ENCODE measurements at regions not wholly inside any gene's neighbourhood (a gene's known extent, or its start where the extent isn't known, plus 50 kb on each side); places are given as distances from the start of the nearest gene placed in this dataset.

DNA sequence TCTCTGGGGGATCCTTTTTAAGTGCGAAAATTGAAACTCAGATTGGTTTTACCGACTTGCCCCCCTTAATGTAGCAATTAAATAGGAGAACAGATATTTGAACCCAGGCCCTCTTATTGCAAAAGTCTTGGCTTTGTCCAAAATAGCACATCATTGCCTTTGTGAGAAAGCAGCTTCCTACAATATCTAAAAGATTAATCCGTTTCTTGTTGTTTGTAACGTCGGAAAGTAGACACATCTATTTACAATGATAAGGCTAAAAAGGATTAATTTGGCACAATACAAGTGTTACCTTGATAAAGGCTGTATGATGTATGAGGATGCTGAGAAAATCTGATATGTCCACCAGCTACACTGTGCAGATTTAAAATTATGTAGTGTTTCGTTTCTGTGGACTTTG is 108.7 kb upstream of the SLC10A2 start:
- no peak for DNase-seq (ENCODE audit: low read depth, low spot score)

DNA sequence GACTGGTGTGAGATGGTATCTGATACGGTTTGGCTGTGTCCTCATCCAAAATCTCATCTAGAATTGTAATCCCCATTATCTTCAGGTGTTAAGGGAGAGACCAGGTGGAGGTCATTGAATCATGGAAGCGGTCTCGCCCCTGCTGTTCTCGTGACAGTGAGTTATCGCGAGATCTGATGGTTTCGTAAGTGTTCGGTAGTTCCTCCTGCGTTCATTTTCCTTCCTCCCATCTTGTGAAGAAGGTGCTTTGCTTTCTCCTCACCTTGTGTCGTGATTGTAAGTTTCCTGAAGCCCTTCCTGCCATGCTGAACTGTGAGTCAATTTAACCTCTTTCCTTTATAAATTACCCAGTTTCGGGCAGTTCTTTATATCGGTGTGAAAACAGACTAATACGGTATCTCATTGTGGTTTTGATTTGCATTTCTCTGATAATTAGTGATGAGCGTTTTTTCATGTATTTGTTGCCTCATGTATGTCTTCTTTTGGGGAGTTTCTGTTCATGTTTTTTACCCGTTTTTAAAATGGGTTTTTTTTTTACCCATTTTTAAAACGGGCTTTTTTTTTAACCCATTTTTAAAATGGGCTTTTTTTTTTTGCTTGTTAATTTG is 102.8 kb upstream of the SLC10A2 start:
- no peak for DNase-seq (ENCODE audit: low read depth, low spot score)

DNA sequence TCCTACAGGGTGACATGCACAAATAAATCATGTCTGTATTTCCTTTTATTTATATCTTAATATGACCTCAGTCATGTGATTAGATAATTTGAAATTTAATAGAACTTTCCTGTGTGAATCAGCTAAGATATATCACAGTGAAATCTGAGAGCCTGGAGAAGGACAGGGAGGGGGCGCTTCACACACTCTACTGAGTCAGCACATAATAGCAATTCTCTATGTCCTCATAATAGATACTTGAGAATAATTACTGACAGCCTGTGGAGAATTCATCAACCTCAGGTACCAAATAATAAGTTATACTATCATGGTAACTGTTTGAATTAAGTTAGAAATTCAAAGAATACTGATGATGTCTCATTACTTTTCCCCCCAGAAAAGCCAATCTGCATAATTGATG is 98.0 kb upstream of the SLC10A2 start:
- no peak for DNase-seq (ENCODE audit: low read depth, low spot score)

DNA sequence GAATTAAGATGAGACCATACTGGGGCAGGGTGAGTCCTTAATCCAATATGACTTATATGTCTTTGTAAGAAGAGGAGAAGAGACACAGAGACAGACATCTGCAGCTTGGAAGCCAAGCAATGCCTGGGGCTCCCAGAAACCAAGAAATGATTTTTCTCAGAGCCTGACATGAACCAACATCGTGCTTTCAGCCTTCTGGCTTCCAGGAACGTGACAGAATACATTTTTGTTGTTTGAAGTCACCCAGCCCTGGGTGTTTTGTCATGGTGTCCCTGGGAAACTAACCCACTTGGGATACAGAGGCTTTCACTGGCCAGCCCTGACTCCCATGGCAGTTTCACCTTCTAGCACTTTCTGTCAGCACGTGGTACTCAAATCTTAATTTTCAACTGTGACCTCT is 95.3 kb upstream of the SLC10A2 start:
- no peak for DNase-seq (ENCODE audit: low read depth, low spot score)

DNA sequence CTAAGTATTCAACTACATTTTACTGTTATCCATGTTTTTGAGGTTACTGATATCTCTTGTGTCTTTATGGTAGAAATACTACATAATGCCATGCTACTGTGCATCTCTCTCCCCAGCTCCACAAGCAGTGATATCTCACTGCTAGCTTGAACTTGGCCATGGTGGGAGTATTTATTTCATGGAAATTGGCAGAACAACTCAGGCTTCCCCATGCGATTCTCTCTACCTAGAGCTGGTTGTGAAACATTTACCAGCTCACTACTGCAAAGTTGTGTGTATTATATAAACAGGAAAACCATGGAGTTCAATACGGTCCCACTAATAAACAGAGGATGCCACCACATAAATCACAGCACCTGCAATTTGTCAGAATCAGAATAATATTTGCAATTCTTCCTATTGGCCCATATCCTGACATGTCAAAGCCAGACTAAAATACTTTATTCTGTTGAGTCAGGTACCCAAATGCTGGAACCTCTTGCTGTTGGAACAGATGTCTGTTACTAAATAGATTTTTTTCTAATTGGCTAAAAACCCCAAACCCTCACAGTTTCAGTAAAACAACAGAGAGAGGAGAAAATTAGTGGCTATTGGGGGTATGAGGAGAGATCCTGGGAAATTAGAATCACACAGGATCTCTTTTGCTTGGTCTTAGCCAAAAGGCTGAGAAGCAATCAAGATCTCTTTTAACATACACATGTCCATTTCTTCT is 91.4 kb upstream of the SLC10A2 start:
- DNase-seq (ENCODE audit: low read depth, low spot score) = no peak

DNA sequence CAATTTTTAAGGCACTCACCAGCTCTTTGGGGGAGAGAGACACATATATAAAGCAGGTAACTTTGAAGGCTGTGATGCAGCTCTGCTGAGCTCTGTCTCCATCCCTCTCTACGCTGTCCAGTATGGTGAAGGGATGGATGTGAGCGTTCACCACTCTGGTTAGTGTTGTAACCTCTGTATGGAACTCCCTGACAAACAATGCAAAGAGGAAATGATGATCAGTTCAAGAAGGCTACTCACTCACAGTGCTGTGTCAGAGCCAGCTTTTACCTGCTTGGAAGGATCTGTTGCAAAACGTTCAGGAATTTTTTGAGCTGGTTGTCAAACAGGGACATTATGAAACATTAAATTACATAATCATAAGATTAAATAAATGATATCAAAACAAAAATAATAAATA is 90.8 kb upstream of the SLC10A2 start:
- no peak for DNase-seq (ENCODE audit: low read depth, low spot score)

DNA sequence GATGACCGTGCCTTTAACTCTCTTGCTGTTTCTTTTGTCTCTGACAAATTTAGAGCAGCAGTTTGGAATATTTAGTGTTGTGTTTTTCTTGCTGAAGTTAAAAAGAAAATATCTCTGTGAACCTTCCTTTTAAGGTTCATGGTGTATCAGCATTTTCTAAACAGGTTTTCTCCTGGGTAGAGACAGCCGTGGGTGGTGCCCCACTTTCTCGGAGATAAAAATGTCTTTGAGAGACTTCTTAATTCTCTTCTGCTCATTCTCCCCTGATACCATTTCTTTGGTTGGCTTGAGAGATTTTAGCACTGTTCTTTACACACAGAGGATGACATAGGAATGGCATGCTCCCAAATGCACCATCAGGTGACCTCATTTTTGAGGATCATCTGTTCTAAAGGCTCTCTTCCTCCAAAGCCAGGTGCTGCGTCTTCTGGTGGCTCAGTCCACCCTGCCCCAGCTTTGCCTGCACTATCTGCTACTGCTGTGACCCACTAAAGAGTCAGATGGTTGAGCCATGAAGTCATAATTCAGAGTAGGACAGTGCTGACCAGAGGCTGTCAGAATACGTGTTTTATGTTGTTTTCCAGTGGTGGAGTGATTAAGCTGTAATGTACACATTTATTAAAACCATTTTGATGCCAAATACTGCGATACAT is 90.3 kb upstream of the SLC10A2 start:
- no peak for DNase-seq (ENCODE audit: low read depth, low spot score)

DNA sequence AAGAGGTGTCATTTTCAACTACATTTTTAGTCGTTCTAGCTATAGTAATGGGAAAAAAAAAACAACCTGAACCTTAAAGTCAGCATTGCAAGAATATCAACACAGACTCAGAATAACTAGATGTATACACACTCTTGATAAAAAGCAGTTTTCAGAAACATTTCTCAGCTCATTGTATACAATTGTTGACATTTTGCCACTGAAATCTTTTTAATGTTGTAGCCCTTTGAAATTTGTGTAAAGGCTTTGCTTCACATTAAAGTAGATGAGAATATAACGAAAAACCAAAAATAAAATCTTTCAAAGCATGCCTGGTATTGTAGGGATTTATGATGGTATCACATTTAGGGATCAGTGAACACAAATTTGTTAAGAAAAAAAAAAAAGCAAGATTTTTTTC is 87.2 kb upstream of the SLC10A2 start:
- DNase-seq (ENCODE audit: low read depth, low spot score) = no peak

DNA sequence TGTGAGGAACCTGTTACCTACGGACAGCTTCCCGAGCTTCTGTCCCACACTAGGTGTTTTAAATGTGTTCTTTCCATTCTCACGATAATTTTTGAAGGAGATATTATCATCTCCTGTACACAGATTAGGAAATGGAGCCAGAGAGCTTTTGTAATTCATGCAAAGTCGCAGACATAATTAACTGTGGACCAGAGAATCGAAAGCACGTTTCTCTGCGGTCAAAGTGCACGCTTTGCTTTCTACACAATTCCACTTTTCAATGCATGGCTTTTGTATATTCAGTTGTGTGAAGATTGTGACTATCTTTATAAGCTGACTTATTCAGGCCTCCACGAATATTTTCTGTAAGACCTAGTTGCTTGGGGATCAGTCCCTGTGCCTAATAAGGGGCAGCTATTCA is 81.7 kb upstream of the SLC10A2 start:
- DNase-seq (ENCODE audit: low read depth, low spot score) = no peak

DNA sequence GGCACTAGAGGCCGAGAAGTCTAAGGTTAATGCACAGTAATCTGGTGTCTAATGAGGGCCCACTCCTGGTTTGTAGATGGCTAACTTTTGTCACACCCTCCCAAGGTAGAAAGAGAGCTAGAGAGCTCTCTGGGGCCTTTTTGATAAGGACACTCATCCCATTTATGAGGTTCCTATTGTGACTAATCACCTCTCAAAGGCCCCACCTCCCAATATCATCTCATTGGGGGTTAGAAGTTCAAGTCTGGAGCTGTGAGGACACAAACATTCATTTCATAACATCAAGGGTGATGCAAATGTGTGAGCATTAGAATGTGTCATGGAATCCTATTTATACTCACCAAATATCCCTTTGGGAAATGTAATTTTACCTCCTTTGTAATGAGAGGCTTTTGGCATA is 79.2 kb upstream of the SLC10A2 start:
- DNase-seq (ENCODE audit: low read depth, low spot score) = no peak

DNA sequence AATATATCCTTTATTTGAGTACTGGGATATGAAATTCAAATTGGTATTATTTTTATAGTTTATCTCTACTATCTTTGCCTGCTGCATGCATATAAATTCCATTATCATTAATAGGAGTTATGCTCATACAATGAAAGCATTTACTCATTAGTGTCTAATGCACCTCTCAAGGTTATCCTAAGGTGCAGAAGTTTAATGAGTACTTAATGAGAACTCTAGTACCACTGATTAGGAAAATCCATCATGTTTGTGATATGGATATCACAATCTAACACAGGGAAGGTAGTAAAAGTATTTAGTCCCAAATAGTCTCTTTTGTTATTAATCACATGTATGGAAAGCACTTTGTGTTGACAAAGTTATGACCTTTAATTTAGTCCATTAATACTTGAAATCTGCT is 77.2 kb upstream of the SLC10A2 start:
- no peak for DNase-seq (ENCODE audit: low read depth, low spot score)

DNA sequence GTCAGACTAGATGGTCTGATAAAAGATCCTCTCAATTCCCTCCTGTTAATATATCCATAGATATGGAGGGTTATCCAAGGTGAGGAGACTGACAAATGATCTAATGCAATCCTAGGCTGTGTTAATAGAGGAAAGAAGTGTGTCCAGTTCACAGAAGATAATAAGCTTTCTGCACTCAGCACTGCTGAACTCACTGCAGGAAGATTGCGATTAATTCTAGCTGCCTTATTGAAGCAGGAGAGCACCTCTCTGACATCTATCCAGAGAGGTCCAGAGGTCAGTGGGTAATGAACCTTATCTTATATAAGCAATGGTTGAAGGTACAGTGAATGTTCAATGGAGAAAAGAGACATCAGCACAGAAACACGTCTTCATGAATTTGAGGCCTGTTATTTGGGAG is 75.9 kb upstream of the SLC10A2 start:
- DNase-seq (ENCODE audit: low read depth, low spot score) = no peak

DNA sequence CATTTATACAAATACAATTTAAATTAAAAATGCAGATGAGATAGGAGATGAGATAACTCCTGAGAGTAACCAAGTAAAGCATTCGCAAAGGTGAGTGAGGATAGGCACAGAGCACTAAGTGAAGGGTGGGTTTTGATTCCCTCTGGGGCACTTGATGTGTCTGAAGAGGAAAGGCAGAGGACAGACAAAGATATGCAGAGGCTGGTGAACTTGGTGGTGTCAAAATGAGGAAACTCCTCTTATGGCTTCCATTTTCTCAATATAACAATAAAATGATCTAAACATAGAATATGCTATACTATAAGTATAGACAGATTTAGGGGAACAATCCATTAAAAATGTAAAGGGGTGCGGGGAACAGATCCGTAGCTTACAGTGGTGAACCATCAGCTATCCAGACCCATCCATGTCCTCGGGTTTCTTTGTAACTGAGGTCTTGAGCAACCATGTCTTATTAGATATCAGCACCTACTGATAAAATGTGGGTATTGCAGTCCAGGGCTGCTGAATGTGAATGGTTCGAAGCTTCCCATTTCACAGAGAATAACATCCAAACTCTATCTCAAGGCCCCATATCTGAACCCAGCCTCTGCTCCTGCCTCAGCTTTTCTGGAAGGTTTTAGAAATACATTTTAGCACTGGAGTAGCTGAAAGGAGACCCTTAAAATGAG is 73.9 kb upstream of the SLC10A2 start:
- no peak for DNase-seq (ENCODE audit: low read depth, low spot score)

DNA sequence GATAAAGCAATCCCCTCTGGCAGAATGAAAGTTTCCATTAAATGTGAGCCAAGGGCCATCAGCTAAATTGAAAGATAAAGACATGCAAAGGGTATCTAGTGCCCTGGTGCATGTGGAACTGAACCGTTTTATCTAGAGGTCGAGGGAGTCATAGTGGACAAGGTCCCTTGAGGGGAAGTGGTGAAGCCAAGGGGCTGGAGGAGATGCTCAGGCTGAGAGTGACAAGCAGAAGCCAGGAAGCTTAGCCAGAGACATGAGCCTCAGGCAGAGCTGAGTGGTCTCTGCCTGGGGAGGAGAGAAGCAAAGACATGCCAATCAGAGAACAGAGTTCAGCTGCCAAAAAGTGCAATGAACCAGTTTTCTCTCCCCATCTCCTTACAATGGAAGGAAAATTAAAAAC is 68.1 kb upstream of the SLC10A2 start:
- DNase-seq (ENCODE audit: low read depth, low spot score) = no peak

DNA sequence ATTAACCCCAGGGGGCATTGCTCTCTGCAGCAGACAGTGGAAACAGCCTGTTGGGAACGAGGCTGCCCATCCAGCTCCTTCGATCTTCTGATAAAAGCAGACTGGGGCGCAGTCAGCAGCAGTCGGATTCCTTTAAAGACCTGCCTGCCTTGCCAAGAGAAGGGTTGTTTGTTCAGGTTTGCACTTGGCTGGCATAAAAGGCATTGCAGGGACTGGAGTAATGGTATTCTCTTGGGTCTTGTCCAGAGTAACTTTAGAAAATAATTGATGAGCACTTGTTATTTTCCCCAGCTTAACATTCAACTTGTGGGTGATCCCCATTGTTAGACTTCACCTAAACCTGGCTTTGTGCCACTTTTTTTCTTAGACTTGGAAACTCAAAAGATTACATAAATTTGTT is 67.3 kb upstream of the SLC10A2 start:
- DNase-seq (ENCODE audit: low read depth, low spot score) = no peak

DNA sequence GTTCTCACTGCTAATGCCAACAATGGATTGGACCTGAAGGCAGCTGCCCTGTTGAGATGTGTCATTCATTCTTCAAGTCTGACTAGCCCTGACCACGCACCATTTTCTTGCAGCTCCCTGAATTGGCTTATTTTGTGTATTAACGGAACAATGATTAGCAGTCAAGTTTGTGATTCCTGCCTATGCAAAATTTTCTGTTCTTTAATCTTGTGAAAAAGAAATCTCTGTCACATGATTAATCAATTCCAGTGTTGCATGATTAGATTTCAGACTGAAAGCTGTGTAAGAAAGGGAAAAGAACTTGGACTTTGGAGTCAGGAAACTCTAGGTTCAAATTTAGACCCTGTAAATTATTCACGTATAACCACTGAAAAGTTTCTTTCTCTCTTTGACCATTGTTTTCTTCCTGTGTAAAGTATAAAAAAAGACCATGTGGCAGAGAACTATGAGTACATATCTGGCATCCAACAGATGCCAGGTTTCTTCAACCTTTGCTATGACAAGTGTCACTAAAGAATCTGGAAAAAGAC is 64.5 kb upstream of the SLC10A2 start:
- DNase-seq (ENCODE audit: low read depth, low spot score) = no peak

DNA sequence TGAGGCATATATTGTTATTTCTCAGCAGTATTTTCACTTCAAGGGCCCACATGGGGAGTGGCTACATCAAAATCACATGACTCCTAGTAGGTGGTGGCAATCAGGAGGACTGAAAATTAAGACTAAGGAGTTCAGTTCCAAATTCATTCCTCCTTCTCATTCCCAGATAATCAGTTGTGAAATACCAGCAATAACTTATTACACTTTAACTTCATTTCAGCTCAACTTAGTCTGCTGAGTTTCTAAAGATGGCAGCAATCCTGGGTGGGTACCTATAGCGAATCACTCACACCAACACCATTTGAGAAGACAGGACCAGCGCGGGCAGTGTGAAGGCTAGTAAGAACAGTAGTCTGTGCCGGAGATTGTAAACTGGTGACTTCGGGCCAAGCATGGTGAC is 63.9 kb upstream of the SLC10A2 start:
- DNase-seq (ENCODE audit: low read depth, low spot score) = no peak
